ENCODE measurements at regions not wholly inside any gene's neighbourhood (a gene's known extent, or its start where the extent isn't known, plus 50 kb on each side); places are given as distances from the start of the nearest gene placed in this dataset.

GRCh38 chr3:150117076-150117475 lies 146.4 kb upstream of the PFN2 start:
- no peaks in the 10 kb centered on the region for H3K9me3 ChIP-seq
- intact Hi-C loops (cut with DNase I), result no loop called here
- 96 to 100% methylated on average over 1 of the region's 1 CpG for WGBS, 2 donors
- H3K4me3 ChIP-seq, result no peak overlapping the region
- ATAC-seq (no peak), FAIRE-seq (no peak), DNase-seq (no peak)
- no peaks in the 10 kb centered on the region for H3K36me3 ChIP-seq
- H3K27ac ChIP-seq, result no peak overlapping the region
- TF ChIP-seq CTCF (IDR thresholded peaks at IDR 0.05), result no peak
- H3K4me1 ChIP-seq, result no peaks in the 10 kb centered on the region
- no peaks in the 10 kb centered on the region for H3K27me3 ChIP-seq

GRCh38 chr3:150116196-150116595 lies 145.5 kb upstream of the PFN2 start:
- no peak for TF ChIP-seq CTCF (IDR thresholded peaks at IDR 0.05)
- FAIRE-seq (no peak), ATAC-seq (no peak), DNase-seq (no peak)
- Histone ChIP-seq H3K4me3 (no peak overlapping the region), H3K27ac (no peak overlapping the region), H3K27me3 (no peaks in the 10 kb centered on the region), H3K4me1 (no peaks in the 10 kb centered on the region), H3K9me3 (no peaks in the 10 kb centered on the region), H3K36me3 (no peaks in the 10 kb centered on the region)
- intact Hi-C loops (cut with DNase I), result no loop called here
- 63 to 69% methylated on average over 4 of the region's 4 CpGs for WGBS, 2 donors

- intact Hi-C loops (cut with DNase I), result no loop called here
- TF ChIP-seq CTCF (IDR thresholded peaks at IDR 0.05), result no peak
- ATAC-seq (no peak), DNase-seq (no peak), FAIRE-seq (no peak)
- Histone ChIP-seq H3K27ac (no peak overlapping the region), H3K4me3 (no peak overlapping the region), H3K27me3 (no peaks in the 10 kb centered on the region), H3K9me3 (no peaks in the 10 kb centered on the region), H3K36me3 (no peaks in the 10 kb centered on the region), H3K4me1 (no peaks in the 10 kb centered on the region)
- 60 to 69% methylated on average over 3 of the region's 3 CpGs for WGBS, 2 donors
These were observed 144.3 kb upstream of the PFN2 start for GRCh38 chr3:150114873-150115540.

GRCh38 chr3:150114273-150114672 lies 143.6 kb upstream of the PFN2 start:
- ATAC-seq, result no peak
- 60 to 75% methylated on average over 2 of the region's 2 CpGs for WGBS, 2 donors

More at GRCh38 chr3:150114273-150114672, 143.6 kb upstream of the PFN2 start:
- TF ChIP-seq CTCF (IDR thresholded peaks at IDR 0.05), result no peak
- H3K27me3 ChIP-seq, result no peaks in the 10 kb centered on the region
- H3K36me3 ChIP-seq, result no peaks in the 10 kb centered on the region
- intact Hi-C loops (cut with DNase I), result no loop called here
- DNase-seq (no peak), FAIRE-seq (no peak)
- H3K27ac ChIP-seq, result no peak overlapping the region
- no peak overlapping the region for H3K4me3 ChIP-seq
- no peaks in the 10 kb centered on the region for H3K9me3 ChIP-seq
- no peaks in the 10 kb centered on the region for H3K4me1 ChIP-seq
